UCSD-AML1 (cell line): ENCODE measurements at regions not wholly inside any gene's neighbourhood (a gene's known extent, or its start where the extent isn't known, plus 50 kb on each side); places are given as distances from the start of the nearest gene placed in this dataset.

Source experiments
- DNase-seq: peaks from one replicate; lab custom pipeline; 2025; ENCODE audit not compliant: unreplicated experiment; lab: John Stamatoyannopoulos, UW

- no peak for DNase-seq
These were observed 407.7 kb upstream of the OR4E1 start for GRCh38 chr14:22081337-22081736.

GRCh38 chr14:22079766-22080165 lies 406.1 kb upstream of the OR4E1 start:
- DNase-seq = no peak

- no peak for DNase-seq
These were observed 400.2 kb upstream of the OR4E1 start for GRCh38 chr14:22073801-22074200.

GRCh38 chr14:22071006-22071405 lies 397.4 kb upstream of the OR4E1 start:
- DNase-seq = peak; percentile 72

GRCh38 chr14:22070119-22070982 lies 396.7 kb upstream of the OR4E1 start:
- DNase-seq = peak; percentile 25

GRCh38 chr14:22065347-22065746 lies 391.7 kb upstream of the OR4E1 start:
- DNase-seq = no peak

- DNase-seq = no peak
These were observed 385.6 kb upstream of the OR4E1 start for GRCh38 chr14:22059201-22059600.

- no peak for DNase-seq
These were observed 379.2 kb upstream of the OR4E1 start for GRCh38 chr14:22052795-22053194.

GRCh38 chr14:22047115-22047514 lies 373.5 kb upstream of the OR4E1 start:
- no peak for DNase-seq

- no peak for DNase-seq
These were observed 372.4 kb upstream of the OR4E1 start for GRCh38 chr14:22046063-22046462.

GRCh38 chr14:22044193-22044592 lies 370.6 kb upstream of the OR4E1 start:
- DNase-seq = no peak

- no peak for DNase-seq
These were observed 367.1 kb upstream of the OR4E1 start for GRCh38 chr14:22040781-22041125.

- DNase-seq = no peak
These were observed 366.5 kb upstream of the OR4E1 start for GRCh38 chr14:22039938-22040780.

GRCh38 chr14:22036541-22037239 lies 363.1 kb upstream of the OR4E1 start:
- no peak for DNase-seq

- DNase-seq = no peak
These were observed 352.9 kb upstream of the OR4E1 start for GRCh38 chr14:22026527-22026926.

- DNase-seq = no peak
These were observed 352.3 kb upstream of the OR4E1 start for GRCh38 chr14:22025879-22026278.

- no peak for DNase-seq
These were observed 350.5 kb upstream of the OR4E1 start for GRCh38 chr14:22024137-22024536.

GRCh38 chr14:22018890-22019289 lies 345.3 kb upstream of the OR4E1 start:
- no peak for DNase-seq

GRCh38 chr14:22012452-22012851 lies 338.8 kb upstream of the OR4E1 start:
- no peak for DNase-seq

- DNase-seq = no peak
These were observed 337.6 kb upstream of the OR4E1 start for GRCh38 chr14:22011253-22011642.

GRCh38 chr14:22010545-22011252 lies 337.1 kb upstream of the OR4E1 start:
- no peak for DNase-seq
